HepG2 (cell line): ENCODE measurements at regions not wholly inside any gene's neighbourhood (a gene's known extent, or its start where the extent isn't known, plus 50 kb on each side); places are given as distances from the start of the nearest gene placed in this dataset.

Experiments used
- FOXA3 ChIP-seq: IDR thresholded peaks from 2 replicates; pipeline ENCODE4 v1.6.1; 2016; ENCODE audit warnings: missing genetic modification reagents, missing compliant biosample characterization
- HMG20B ChIP-seq: conservative IDR thresholded peaks from 2 replicates; pipeline ENCODE4 v1.6.1; 2016; ENCODE audit warnings: missing genetic modification reagents, missing compliant biosample characterization
- POLR2G ChIP-seq: fragments of 200-400 bp; formaldehyde crosslinking; IDR thresholded peaks from 2 replicates; pipeline ENCODE4 v1.6.1; 2018; ENCODE audit warnings: mild to moderate bottlenecking, low read depth, low read length, moderate library complexity
- PPARG ChIP-seq: conservative IDR thresholded peaks from 2 replicates; pipeline ENCODE4 v1.6.1; 2016; ENCODE audit warnings: missing biosample characterization, missing genetic modification reagents
- RARA ChIP-seq: IDR thresholded peaks from 2 replicates; pipeline ENCODE4 v1.6.1; 2016; ENCODE audit warnings: missing genetic modification reagents, missing compliant biosample characterization
- REPIN1 ChIP-seq: sonication (generic); formaldehyde crosslinking; IDR thresholded peaks from 2 replicates; pipeline ENCODE4 v1.8.0; 2022; ENCODE audit warnings: missing genetic modification reagents, low read depth, mild to moderate bottlenecking, borderline replicate concordance
- SNAPC5 ChIP-seq: sonication (generic); formaldehyde crosslinking; IDR thresholded peaks from 2 replicates; pipeline ENCODE4 v1.8.1; 2023; ENCODE audit warnings: mild to moderate bottlenecking, missing genetic modification reagents, borderline replicate concordance
- ZFP36L1 ChIP-seq: sonication (generic); formaldehyde crosslinking; IDR thresholded peaks from 2 replicates; pipeline ENCODE4 v1.8.0; 2022; ENCODE audit warnings: mild to moderate bottlenecking, missing genetic modification reagents, moderate library complexity
- ZNF235 ChIP-seq: sonication (generic); formaldehyde crosslinking; IDR thresholded peaks from 2 replicates; pipeline ENCODE4 v1.8.1; 2023; ENCODE audit warnings: mild to moderate bottlenecking, missing genetic modification reagents, borderline replicate concordance
- ZNF446 ChIP-seq: sonication (generic); formaldehyde crosslinking; IDR thresholded peaks from 2 replicates; pipeline ENCODE4 v1.5.0; 2020; ENCODE audit warnings: mild to moderate bottlenecking, missing genetic modification reagents
- ZNF562 ChIP-seq: sonication (generic); formaldehyde crosslinking; IDR thresholded peaks from 2 replicates; pipeline ENCODE4 v1.8.0; 2022; ENCODE audit warnings: missing genetic modification reagents, borderline replicate concordance
- ZNF589 ChIP-seq: sonication (generic); formaldehyde crosslinking; conservative IDR thresholded peaks from 2 replicates; pipeline ENCODE4 v1.8.0; 2022; ENCODE audit warnings: mild to moderate bottlenecking, moderate library complexity, missing genetic modification reagents
- ZSCAN12 ChIP-seq: sonication (generic); formaldehyde crosslinking; IDR thresholded peaks from 2 replicates; pipeline ENCODE4 v1.9.0; 2021; ENCODE audit warnings: mild to moderate bottlenecking, missing genetic modification reagents
- TF ChIP-seq, protein P1 (sequence below): sonication (generic); IDR thresholded peaks from 2 replicates; pipeline ENCODE4 v1.6.1; 2016; ENCODE audit warnings: low read depth, borderline replicate concordance
- TF ChIP-seq, protein P2 (sequence below): sonication (generic); formaldehyde crosslinking; IDR thresholded peaks from 2 replicates; pipeline ENCODE4 v1.4.0; 2020; ENCODE audit warnings: missing genetic modification reagents
- TF ChIP-seq, protein P3 (sequence below): sonication (generic); formaldehyde crosslinking; IDR thresholded peaks from 2 replicates; pipeline ENCODE4 v1.8.0; 2022; ENCODE audit warnings: missing genetic modification reagents, mild to moderate bottlenecking, borderline replicate concordance

- TF ChIP-seq, protein P1, sequence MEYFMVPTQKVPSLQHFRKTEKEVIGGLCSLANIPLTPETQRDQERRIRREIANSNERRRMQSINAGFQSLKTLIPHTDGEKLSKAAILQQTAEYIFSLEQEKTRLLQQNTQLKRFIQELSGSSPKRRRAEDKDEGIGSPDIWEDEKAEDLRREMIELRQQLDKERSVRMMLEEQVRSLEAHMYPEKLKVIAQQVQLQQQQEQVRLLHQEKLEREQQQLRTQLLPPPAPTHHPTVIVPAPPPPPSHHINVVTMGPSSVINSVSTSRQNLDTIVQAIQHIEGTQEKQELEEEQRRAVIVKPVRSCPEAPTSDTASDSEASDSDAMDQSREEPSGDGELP = peak; percentile 76; the same call in 1 of the 2 replicates
- TF ChIP-seq RARA (CRISPR knock-in tag) (peak; percentile 86), POLR2G (peak; percentile 61), HMG20B (CRISPR knock-in tag) (peak; percentile 85; the same call in 1 of the 2 replicates), FOXA3 (CRISPR knock-in tag) (peak; percentile 94), ZNF589 (CRISPR knock-in tag) (peak; percentile 75; the same call in 1 of the 2 replicates), REPIN1 (peak; percentile 98), ZNF235 (CRISPR knock-in tag) (no peak), PPARG (peak; percentile 95), ZNF562 (CRISPR knock-in tag) (no peak), ZSCAN12 (CRISPR knock-in tag) (no peak), SNAPC5 (CRISPR knock-in tag) (peak; percentile 87; the same call in 1 of the 2 replicates), ZFP36L1 (CRISPR knock-in tag) (0 out of 2 replicates have a peak, but pooled peaks have one; percentile 64), ZNF446 (CRISPR knock-in tag) (no peak; the same call in 1 of the 2 replicates)
- TF ChIP-seq, protein P2, sequence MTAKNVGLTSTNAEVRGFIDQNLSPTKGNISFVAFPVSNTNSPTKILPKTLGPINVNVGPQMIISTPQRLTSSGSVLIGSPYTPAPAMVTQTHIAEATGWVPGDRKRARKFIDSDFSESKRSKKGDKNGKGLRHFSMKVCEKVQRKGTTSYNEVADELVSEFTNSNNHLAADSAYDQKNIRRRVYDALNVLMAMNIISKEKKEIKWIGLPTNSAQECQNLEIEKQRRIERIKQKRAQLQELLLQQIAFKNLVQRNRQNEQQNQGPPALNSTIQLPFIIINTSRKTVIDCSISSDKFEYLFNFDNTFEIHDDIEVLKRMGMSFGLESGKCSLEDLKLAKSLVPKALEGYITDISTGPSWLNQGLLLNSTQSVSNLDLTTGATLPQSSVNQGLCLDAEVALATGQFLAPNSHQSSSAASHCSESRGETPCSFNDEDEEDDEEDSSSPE (CRISPR knock-in tag) = peak; percentile 64; the same call in 1 of the 2 replicates
- TF ChIP-seq, protein P3, sequence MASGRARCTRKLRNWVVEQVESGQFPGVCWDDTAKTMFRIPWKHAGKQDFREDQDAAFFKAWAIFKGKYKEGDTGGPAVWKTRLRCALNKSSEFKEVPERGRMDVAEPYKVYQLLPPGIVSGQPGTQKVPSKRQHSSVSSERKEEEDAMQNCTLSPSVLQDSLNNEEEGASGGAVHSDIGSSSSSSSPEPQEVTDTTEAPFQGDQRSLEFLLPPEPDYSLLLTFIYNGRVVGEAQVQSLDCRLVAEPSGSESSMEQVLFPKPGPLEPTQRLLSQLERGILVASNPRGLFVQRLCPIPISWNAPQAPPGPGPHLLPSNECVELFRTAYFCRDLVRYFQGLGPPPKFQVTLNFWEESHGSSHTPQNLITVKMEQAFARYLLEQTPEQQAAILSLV = peak; percentile 70; the same call in 1 of the 2 replicates
Measured at GRCh38 chr20:53800883-53801604, 207.4 kb upstream of the ZNF217 start (continued).
